Skin epidermis (tissue), 12 donors: ENCODE measurements at regions not wholly inside any gene's neighbourhood (a gene's known extent, or its start where the extent isn't known, plus 50 kb on each side); places are given as distances from the start of the nearest gene placed in this dataset.

Experiments used
- H3K27ac ChIP-seq, 21 experiments: fragments of 200-600 bp; sonication (generic) in 11 of 21; one replicate each; pipeline ENCODE4 v1.5.0; 2020; ENCODE audit warnings: mild to moderate bottlenecking in 3 of 21, inconsistent platforms in 2 of 21, moderate library complexity in 2 of 21
- H3K4me3 ChIP-seq, 7 experiments: fragments of 200-600 bp; sonication (generic) in 2 of 7; one replicate each; pipeline ENCODE4 v1.5.0; 2020; ENCODE audit warnings: inconsistent platforms in 2 of 7, mild to moderate bottlenecking in 2 of 7, moderate library complexity in 1 of 7

DNA sequence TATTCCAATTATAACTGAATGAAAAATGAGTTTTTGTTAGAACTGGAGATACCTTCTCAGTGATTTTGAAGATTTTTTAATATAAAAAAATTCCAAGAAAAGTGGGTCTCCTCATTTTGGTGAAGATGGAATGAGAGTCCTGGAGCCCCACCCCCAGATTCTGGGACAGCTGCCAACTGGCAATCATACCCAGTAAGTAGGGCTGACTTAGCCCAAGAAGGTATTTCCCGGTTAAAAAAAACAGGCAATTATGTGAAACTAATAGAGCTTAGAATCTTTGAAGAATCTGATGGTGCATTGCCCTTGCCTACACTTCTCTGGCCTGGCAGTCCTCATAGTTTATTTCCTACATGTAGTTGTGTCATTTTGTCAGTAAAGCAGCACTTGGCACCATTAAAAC, 52.8 kb upstream of the VWDE start:
- no peak overlapping the region for H3K27ac ChIP-seq
- no peak overlapping the region for H3K4me3 ChIP-seq

DNA sequence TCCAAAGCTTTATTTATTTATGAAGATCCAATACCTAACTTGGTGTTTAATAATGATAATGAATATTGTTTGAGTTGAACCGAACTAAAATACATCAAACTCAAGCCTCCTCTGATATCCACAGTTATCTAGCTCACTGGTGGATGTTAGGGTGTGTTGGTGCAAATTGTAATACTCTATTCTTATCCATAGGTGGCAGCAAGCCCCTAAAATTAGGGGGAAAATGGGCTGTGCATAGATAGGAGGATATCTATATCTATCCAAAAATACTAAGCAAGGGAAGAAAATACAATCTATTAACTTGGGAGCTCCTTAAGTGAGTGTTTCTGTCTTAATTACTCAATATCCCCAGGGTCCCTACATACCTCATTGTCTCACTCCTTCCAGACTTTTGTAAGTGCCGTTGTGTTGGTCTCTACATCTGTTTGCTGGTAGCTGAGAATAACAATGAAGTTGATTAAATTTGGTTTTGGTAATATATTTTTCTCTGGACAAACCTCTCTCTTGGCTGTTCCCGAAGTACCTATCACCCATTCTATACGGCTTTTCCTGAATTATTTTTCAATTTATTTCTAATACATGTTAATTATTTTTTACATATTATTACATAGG, 55.0 kb upstream of the VWDE start:
- H3K27ac ChIP-seq, result no peak overlapping the region
- H3K4me3 ChIP-seq, result no peak overlapping the region

DNA sequence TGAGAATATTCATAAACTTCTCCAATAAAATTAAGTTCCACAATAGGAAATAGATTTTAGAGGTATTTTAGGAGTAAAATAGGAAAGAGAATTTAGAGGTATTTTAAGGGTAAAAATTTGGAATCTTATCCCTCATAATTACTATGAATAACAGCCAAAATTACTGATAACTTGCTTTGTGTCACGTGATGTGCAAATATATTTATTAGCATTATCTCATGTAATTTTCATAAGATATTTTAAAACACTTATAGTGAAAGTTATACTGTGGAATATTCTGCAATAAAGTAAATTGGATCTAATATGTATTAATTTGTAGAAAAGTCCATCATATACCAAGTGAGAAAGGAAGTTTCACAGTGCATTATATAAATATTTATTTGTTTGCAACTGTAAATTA, 64.2 kb upstream of the VWDE start:
- no peak overlapping the region for H3K27ac ChIP-seq
- H3K4me3 ChIP-seq, result no peak overlapping the region

DNA sequence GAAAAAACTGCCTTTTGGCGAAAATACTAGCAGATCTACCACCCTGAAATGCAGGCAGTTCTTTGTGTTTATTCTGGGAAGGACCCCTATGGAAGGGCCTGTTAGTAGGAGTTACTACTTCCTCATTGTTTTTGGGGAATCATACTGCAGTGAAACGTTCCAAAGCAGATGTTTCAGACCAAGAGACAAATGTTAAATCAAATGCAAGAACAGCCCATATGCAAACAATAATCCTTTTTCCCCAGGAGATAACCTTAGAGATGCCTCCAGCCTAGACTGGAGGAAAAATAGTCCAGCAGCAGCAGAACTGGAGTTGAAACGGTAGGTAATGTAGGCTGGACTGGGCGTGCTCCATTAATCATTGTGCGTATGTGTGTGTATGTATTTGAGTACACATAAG, 65.9 kb upstream of the VWDE start:
- H3K4me3 ChIP-seq, result no peak overlapping the region
- H3K27ac ChIP-seq, result no peak overlapping the region

DNA sequence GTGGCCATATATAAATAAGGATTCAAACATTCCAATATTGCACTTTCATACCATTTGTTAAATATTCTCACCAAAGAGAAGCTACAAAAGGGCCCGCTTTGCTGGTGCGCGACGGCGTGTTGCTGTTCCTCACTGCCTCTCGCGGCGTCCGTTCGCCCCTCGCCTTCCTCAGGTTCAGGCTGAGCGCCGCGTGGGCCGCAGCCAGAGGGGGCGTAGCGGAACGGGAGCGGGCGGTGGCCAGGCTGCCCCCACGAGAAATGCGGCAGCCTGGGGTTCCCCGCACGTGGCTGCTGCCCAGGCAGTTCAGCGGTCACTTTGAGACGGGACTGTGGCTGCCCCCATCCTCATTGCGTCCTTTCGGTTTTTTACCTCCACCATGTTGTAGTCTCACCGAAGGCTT, 67.3 kb upstream of the VWDE start:
- Histone ChIP-seq H3K27ac (no peak overlapping the region), H3K4me3 (no peak overlapping the region)

DNA sequence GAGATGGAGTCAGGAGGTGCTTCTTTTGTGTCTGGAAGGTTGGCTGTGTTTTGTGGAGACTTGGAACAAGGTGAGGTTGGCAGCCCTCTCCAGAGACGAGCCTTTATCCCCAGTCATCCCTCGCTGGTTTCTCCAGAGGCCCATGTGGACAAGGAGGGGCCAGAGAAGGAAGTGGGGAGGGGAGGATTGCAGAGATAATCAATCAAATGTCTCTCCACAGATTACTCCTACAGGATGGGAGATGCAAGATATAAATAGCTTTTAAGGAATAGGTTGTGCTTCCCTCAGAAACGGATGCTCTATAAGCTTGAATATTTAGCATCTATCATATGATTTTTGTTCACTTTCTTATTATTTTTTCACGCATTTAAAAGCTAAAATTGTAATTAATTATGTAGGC, 70.4 kb upstream of the VWDE start:
- H3K27ac ChIP-seq, result no peak overlapping the region
- no peak overlapping the region for H3K4me3 ChIP-seq

DNA sequence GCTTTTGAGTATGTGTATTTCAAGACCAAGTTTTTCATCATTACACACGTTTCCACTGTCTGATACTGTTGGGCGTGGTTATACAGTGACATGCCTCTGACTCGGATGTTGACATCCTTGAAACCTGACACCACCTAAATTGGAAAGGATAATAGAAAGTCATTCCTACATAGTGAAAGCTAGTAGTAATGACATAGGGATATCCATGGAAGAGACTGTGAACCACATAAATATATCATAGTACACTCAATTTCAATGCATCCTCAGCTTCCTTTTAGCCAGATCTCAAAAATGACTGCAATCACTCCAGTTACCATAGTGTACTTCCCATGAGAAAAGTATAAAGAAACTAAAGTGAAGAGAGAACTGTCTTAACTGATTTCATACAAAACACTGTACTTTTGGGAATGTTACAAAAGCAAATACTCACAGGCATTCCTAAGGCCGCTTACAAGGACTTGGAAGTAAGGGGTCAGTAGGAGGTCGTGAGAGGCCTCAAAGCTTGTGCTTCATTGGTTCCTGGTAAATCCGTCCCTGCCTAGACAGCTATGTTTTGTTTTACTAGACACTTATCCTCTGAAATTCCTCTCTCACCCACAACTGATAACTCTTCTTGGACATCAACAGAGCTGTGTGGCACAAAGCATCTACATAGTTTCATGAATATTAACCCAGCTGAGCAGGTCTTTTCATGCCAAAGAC, 71.8 kb upstream of the VWDE start:
- no peak overlapping the region for H3K27ac ChIP-seq
- no peak overlapping the region for H3K4me3 ChIP-seq

DNA sequence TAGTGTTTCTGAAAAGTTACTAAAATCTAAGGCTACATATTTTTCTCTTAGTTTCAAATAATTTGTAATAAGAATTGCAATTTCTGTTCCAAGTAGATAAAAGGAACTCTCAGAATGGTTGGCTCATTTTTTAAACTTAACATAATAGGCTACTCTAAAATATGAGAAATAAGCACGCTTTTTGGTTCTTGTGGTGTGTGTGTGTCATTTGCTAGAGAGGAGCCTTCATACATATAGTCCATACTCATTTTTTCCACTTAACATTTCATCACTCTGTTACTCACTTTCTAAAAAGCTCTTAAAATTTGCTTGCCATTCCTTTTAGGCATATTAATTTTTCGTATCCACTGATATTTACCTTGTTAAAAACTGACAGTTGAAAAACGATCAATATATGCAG, 74.0 kb upstream of the VWDE start:
- no peak overlapping the region for H3K4me3 ChIP-seq
- H3K27ac ChIP-seq, result no peak overlapping the region

DNA sequence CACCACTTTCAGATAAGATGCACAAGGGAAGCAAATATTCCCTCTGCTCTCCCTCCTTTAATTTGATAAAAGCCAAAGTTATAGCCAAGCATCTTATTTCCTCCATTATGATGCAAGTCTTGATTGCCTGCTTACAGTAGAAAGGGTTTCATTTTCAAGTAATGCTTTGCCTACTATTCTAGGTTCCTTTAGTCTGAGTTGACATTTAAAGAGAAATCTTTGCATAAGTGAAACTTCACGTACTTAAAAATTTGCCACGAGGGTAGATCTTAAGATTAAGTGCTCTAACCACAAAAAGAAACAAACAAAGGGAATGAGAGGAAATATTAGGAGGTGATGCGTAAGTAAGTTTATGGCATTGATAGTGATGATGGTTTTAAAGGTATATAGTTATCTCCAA, 78.1 kb upstream of the VWDE start:
- H3K4me3 ChIP-seq, result no peak overlapping the region

DNA sequence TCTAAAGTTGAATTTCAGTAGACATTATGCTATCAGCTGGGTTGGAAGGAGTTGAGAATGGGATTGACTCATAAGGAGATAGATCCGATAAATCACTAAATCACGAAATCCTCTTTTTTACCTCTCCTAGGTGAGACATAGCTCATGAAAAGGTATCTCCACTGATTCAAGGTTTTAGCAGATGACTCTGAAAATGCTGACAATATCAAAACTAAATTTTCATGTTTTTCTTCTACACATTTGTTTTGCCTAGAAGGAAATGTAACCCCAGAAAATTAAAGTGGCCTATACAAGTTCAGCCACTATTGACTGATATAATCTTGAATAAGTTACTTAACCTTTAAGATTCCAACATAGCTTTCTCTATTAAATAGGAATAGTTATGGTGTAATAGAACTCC, 82.2 kb upstream of the VWDE start:
- H3K4me3 ChIP-seq, result no peak overlapping the region
- H3K27ac ChIP-seq, result no peak overlapping the region

More for the DNA sequence above, 78.1 kb upstream of the VWDE start:
- no peak overlapping the region for H3K27ac ChIP-seq

DNA sequence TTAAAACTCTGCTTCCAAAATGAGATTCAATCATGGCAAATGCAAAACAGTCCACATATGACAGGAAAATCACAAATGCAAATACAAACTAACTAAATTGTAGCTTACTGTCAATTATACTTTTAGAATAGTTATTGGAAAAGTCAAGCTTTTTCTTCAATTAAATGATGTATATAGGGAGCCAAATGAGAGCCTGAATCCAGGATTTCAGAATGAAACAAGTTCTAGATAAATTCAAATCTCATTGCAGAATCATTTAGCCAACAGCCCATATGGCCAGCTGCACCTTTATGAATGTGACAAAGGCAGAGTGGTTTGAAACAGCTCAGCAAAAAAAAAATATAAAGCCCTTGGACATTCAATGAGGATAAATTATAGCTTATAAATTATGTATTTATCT, 82.2 kb upstream of the SCIN start:
- H3K27ac ChIP-seq, result no peak overlapping the region
- H3K4me3 ChIP-seq, result no peak overlapping the region

DNA sequence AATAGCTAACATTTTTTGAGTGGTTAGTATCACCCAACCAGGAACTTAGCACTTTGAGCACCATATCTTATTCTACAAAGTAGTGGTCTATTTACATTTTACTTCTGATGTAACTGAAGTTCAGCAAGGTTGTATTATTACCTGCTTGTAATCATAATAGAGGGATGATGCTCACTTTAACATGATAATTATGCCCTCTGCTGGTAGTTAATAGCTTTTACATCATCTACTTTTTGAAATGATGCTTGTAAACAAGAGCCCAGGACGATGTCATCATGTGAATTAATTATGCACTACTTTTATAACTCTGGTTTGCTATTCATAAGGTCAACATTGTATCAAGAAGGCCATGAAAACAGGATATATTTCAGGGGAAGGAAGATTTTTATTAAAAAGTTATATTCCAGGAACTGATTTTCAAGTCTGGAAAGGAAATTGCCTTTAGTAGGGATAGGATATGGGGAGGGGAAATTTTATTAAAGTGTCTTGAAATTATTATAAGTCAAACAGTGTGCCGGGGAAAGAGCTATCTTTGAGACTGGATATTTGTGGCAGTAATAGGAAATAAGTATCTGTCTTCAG, 80.3 kb upstream of the SCIN start:
- no peak overlapping the region for H3K4me3 ChIP-seq
- no peak overlapping the region for H3K27ac ChIP-seq

DNA sequence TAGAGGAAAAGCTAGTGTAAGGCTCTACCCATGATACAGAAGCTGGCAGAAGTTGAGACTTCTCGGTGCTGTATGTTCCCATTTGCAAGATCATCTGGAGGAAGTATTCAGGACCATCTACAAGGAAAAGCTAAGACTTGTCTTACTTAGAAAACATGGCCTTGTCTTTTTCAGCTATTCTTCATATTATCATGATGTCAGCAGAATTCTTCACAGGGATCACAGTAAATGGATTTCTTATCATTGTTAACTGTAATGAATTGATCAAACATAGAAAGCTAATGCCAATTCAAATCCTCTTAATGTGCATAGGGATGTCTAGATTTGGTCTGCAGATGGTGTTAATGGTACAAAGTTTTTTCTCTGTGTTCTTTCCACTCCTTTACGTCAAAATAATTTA, 79.6 kb upstream of the SCIN start:
- no peak overlapping the region for H3K27ac ChIP-seq
- H3K4me3 ChIP-seq, result no peak overlapping the region

DNA sequence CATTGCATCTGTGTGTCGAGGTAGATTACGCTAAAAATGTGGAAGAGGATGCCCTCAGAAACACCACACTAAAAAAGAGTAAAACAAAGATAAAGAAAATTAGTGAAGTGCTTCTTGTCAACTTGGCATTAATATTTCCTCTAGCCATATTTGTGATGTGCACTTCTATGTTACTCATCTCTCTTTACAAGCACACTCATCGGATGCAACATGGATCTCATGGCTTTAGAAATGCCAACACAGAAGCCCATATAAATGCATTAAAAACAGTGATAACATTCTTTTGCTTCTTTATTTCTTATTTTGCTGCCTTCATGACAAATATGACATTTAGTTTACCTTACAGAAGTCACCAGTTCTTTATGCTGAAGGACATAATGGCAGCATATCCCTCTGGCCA, 79.0 kb upstream of the SCIN start:
- no peak overlapping the region for H3K27ac ChIP-seq
- no peak overlapping the region for H3K4me3 ChIP-seq

DNA sequence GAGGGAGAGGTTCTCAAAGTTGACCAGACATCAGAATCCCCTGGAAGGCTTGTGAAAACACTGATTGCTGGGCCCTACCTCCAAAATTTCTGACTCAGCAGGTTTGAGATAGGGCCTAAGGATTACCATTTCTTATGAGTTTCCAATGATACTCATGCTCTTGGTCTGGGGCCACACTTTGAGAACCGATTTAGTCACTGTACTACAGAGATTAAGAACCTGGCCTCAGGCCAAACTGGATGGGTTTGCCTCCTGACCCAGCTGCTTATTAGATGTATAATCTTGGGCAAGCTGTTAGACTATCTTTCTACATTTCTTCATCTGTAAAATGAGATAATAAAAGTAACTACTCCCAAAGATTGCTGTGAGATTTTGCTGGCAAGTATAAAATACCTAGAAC, 77.1 kb upstream of the SCIN start:
- no peak overlapping the region for H3K27ac ChIP-seq
- H3K4me3 ChIP-seq, result no peak overlapping the region

DNA sequence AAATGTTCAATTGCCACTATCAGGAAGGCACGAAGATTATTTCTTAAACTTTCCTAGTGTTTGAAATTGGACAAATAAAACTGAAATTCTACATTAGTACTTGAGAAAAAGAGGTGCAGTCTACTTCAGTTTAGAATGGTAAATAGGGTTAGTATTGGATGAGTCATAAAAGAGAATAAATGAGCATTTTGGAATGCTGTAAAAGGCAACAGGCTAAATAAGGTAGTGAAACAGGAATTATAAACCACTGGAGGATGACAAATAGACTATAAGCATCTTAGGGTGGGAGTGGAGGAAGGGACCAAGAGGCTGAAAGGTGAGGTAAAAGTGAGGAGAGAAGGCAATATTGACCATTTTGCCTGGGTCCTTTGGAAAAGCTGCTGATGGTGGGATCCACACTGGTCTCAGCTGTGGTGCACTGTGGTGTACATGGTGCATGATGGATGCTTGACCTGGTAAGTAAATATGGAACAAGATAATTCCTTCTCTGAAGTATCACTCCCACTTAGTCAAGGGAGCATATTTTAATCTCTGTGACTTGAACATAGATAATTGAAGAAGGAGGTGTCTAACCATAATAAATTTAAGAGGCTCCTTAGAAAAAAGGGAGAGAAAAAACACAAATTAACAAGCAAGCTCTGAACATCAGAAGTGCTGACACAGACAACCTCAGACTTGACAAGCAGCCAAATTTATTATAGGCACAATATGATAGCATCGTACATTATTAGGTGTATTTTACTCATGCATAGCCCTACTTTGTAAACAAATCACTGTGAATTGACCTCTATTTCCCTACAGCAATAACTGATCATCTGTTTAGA, 76.4 kb upstream of the SCIN start:
- no peak overlapping the region for H3K27ac ChIP-seq
- no peak overlapping the region for H3K4me3 ChIP-seq

DNA sequence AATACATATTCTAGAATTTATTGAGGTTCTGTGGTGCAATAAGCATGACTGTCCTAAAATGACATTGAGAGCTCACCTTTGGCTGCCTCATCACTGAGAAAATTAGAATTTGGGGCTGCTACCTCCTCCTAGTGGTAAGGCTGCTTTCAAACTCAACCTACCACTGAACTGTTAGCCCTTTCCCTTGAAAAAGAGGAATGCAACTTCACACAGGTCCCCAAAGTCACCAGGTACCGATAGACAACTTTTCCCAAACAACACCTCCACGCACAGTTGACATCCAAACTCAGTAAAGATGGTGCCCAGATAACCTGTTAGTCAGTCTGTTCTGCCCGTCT, 75.9 kb upstream of the SCIN start:
- Histone ChIP-seq H3K27ac (no peak overlapping the region), H3K4me3 (no peak overlapping the region)

DNA sequence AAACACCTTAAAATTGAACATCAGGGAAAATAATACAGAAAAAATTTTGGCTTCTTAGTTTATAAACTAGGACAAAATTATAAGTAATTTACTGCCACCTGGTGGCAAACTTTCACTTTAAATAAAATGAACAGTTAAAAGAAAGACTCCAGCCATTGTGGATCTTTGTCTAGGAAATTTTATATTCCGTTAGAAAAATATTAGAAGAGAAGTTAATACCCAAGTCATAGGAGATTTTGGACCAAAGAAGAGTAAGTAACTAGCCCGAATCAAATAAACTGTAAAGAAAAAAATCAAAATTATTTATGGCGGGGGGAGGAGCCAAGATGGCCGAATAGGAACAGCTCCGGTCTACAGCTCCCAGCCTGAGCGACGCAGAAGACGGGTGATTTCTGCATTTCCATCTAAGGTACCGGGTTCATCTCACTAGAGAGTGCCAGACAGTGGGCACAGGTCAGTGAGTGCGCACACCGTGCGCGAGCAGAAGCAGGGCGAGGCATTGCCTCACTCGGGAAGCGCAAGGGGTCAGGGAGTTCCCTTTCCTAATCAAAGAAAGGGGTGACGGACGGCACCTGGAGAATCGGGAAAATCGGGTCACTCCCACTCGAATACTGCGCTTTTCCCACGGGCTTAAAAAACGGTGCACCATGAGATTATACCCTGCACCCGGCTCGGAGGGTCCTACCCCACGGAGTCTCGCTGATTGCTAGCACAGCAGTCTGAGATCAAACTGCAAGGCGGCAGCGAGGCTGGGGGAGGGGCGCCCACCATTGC, 73.4 kb upstream of the SCIN start:
- Histone ChIP-seq H3K4me3 (peak overlapping the region in 3 of 7 experiments; percentile 17 to 34 (median 20)), H3K27ac (peak overlapping the region in 1 of 21 experiments; percentile 50)

DNA sequence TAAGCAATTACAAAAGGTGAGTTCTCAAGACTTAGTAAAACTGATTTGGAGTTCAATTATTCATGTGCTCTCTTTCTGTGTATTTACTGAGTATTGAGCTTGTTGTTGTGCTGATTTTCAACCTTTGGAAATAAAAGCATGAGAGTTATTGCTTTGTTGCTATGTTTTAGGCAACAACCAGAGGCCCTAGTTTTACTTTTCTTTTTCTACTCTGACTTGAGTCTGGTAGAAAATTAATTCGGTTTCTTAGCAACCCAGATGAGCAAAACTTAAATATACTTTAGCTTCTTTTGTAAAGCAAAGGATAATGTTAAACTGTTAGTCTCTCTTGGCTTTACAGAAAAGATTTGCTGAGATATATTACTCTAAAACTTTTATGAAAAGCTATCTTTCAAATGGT, 66.4 kb upstream of the SCIN start:
- H3K27ac ChIP-seq, result no peak overlapping the region

DNA sequence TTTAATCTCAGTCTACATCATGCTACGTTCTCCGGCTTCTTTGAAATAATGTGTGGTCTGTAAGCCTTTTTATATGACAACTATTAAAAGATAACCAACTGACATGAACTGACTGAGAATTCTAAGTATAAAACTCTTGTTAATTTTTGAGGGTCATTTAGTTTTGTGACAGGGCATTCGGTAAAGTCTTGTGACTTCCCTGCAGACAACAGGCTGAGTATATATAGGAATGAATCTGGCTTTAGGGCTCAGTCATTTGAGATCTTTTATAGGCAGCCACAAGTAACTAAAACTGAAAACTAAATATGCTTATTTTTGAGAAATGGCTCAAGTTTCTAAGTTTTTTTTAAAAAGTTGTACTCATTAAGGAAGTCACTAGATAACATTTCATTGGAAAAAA, 62.5 kb upstream of the SCIN start:
- Histone ChIP-seq H3K27ac (no peak overlapping the region), H3K4me3 (no peak overlapping the region)

More for the DNA sequence above, 66.4 kb upstream of the SCIN start:
- no peak overlapping the region for H3K4me3 ChIP-seq
